ENCODE measurements at regions not wholly inside any gene's neighbourhood (a gene's known extent, or its start where the extent isn't known, plus 50 kb on each side); places are given as distances from the start of the nearest gene placed in this dataset.

DNA sequence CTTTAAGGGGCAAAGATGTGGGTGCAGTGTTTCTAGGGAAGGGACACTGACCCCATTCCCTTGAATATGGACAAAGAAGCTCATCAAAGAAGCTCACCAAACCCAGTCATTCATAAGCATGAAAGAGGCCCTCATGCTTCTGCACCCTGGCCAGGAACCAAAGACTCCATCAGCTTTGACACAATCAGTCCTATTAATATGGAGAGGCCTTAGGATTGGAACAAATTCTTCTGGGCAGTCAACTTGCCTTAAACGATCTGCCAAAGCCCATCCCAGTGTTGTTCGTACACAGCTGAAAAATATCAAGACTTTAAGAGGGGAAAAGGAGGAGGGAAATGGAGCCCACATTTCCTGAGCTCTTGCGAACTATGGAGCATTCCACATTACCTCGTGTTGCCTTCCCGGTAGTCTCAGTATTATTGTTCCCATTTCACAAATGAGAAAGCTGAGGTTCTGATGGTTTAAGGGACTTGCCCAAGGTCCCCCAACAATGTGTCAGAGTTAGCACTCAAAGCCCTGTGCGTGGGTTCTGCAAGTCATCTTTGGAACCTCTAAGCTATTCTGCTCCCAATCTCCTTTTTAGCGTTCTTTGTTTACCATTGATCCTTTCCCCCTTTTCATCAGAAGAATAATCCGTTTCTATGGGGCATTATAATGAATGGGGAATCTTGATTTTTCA, 161.9 kb downstream of the ZBTB18 start:
- TF ChIP-seq, protein P1, sequence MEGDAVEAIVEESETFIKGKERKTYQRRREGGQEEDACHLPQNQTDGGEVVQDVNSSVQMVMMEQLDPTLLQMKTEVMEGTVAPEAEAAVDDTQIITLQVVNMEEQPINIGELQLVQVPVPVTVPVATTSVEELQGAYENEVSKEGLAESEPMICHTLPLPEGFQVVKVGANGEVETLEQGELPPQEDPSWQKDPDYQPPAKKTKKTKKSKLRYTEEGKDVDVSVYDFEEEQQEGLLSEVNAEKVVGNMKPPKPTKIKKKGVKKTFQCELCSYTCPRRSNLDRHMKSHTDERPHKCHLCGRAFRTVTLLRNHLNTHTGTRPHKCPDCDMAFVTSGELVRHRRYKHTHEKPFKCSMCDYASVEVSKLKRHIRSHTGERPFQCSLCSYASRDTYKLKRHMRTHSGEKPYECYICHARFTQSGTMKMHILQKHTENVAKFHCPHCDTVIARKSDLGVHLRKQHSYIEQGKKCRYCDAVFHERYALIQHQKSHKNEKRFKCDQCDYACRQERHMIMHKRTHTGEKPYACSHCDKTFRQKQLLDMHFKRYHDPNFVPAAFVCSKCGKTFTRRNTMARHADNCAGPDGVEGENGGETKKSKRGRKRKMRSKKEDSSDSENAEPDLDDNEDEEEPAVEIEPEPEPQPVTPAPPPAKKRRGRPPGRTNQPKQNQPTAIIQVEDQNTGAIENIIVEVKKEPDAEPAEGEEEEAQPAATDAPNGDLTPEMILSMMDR (IDR thresholded peaks at IDR 0.05; ENCODE audit: low read depth, low read length, missing control alignments): no peak
- no peak for DNase-seq (ENCODE audit: extremely low read depth, low read depth)
- no peak overlapping the region for H3K4me3 ChIP-seq (replicated peaks; ENCODE audit: low read depth, low read length)

DNA sequence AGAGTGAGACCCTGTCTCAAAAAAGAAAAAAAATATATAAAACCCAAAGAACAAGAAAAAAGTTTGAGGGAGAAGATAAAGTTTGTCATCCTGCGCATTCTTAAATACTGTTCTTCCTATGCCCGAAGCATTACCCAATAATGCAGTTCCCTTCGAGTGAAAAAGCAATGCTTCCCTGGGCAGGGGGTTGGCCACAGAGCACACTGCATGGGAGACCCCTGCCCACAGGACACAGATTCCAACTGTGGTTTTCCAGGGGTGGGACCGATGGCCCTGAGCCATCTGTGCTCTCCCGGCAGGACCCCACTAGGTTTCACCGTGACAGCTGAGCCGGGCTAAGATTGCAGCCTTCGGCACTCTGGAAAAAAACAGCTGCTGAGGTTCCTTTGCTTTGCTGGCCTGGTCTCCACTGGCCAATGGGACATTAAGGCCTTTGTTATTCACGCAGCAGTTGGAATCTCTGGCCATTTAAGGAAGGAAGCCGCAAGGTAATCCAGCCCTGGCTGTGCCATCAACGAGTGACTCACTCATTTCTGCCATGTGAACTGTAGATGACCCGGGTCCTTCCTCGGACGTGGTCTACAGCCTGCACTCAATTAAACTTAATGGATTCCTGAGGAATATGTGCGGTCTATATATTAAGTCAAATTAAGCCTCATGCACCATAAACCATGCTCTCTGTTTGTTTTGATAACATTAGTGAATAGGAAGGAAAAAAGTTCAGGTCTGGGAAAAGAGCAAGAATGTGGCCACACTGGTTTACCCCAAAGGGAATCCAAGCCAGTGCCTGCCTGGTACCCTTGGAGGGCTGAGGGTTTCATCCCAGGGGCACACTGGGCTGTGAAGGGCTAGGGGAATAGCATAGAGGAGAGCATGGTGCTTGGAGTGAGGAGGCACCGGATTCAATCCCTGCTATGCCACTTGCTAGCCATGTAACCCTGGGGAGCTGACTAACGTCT, 163.2 kb downstream of the ZBTB18 start:
- H3K4me3 ChIP-seq (replicated peaks; ENCODE audit: low read depth, low read length): peak overlapping the region; percentile 19; the same call in 1 of the 2 replicates
- TF ChIP-seq, protein P1 (IDR thresholded peaks at IDR 0.05; ENCODE audit: low read depth, low read length, missing control alignments): no peak
- peak; percentile 99 for DNase-seq (ENCODE audit: extremely low read depth, low read depth)

DNA sequence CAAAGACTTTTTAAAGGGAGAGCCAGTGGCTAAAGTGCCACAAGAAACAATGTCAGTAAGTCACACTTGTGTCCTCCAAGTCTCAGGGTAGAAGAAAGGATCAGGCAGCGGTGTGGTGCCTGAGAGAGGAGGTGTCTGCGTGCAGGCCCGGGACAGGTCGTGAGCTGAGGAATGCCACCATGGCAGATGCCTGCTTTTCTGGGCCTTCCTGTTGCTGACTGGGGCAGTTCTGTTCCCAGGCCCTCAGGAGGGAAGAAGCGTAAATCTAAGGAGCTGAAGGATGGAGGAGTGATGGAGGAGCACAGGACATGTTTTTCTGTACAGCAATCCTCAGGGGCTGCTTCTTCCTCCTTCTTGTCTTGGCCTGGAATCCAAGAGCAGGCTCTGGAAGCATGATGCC, 165.8 kb downstream of the ZBTB18 start:
- no peak overlapping the region for H3K4me3 ChIP-seq (replicated peaks; ENCODE audit: low read depth, low read length)
- TF ChIP-seq, protein P1 (IDR thresholded peaks at IDR 0.05; ENCODE audit: low read depth, low read length, missing control alignments): no peak
- DNase-seq (ENCODE audit: extremely low read depth, low read depth): no peak

DNA sequence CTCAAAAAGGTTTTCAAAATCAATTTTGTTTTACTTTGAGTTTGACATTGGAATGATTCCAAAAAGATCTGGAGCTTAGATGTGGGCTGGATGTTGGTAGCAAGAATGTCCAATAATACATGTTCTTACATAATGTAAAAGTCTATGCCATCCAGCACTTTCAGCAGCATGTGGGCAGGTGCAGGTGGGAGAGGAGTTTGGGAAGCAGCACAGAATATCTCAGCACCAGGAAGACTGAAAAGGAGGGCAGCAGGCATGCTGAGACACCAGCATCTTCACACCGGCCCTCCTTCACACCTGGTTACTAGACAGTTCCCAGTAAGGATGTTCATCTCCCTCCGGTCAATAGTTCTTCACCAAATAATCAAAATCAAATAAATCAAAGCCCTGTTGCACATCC, 166.6 kb downstream of the ZBTB18 start:
- no peak for DNase-seq (ENCODE audit: extremely low read depth, low read depth)
- no peak overlapping the region for H3K4me3 ChIP-seq (replicated peaks; ENCODE audit: low read depth, low read length)
- TF ChIP-seq, protein P1 (IDR thresholded peaks at IDR 0.05; ENCODE audit: low read depth, low read length, missing control alignments): no peak

DNA sequence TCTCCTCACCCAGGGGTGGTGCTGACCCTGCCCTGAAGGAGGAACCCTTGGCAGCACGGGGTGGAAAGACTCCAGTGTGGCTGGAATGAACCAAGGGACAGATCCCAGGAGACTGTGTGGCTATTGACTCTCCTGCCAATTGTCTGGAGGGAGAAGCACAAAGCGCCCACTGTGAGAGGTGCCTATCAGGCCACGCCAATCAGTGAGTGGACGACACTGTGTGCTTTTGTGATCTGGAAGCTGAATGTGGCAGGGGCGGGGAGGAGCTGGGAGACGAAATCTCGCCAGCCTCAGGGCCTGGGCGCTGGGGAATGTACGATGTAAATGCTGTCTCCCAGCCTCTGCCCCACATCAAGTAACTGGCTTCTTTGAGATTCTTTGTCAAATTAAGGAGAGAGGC, 167.1 kb downstream of the ZBTB18 start:
- DNase-seq (ENCODE audit: extremely low read depth, low read depth): no peak
- H3K4me3 ChIP-seq (replicated peaks; ENCODE audit: low read depth, low read length): no peak overlapping the region
- TF ChIP-seq, protein P1 (IDR thresholded peaks at IDR 0.05; ENCODE audit: low read depth, low read length, missing control alignments): no peak

DNA sequence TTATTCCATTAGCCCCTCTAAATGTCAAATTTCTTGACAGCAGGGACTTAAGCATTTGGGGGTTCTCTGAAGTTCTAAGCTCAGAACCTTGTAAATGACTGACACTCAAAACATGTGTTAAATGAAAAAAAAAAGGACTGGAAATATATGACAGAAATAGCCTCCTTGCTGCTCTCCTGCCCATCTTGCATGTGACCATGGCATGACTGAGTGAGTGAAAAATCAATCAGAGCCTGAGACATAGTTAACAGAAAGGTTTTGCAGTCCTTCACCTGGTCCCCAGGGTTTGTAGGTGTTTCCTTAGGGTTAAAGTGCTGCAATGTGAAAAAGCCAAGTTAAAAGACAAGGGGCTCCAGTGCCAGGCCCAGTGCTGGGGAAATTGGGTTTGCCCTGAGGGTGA, 168.1 kb downstream of the ZBTB18 start:
- no peak overlapping the region for H3K4me3 ChIP-seq (replicated peaks; ENCODE audit: low read depth, low read length)
- no peak for DNase-seq (ENCODE audit: extremely low read depth, low read depth)
- TF ChIP-seq, protein P1 (IDR thresholded peaks at IDR 0.05; ENCODE audit: low read depth, low read length, missing control alignments): no peak
